ENCODE measurements at regions not wholly inside any gene's neighbourhood (a gene's known extent, or its start where the extent isn't known, plus 50 kb on each side); places are given as distances from the start of the nearest gene placed in this dataset.

DNA sequence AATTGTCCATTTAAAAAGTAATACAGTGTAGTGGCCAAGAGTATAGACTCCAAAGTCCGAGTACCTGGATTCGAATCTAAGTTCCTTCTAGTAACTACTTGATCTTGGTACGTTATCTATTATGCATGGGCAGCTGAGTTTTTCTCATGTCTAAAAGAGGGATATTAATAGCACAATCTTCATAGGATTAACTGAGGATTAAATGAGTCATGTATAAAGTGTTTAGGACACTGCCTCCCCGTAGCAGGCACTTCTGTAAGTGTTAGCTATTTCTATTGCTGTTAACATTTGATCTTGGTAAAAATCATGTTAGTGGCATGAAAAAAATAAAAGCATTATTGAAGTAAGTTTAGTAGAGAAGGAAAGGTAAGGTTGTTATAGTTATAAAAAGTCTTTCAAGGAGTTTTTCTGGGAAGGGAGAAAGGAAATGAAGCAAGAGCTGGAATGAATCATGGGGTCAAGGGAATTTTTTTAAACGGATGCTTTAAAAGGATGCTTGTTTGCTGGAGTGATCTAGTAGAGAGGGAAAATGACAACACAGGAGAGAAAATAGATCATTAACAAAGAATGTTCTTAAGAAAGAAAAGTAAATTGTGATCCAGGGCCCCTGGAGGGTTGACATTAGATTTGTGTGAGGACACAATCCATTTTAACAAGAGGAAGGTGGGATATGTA is 502.2 kb upstream of the USP15 start:
- WGBS, 4 donors = 40 to 58% (median 47%) methylated on average over 5 of the region's 5 CpGs
- H3K4me1 ChIP-seq (replicated peaks in 1 of 2) = peaks cover 0 to 6% of the 10 kb centered on the region in 2 donors
- H3K4me3 ChIP-seq = no peak overlapping the region
- H3K27me3 ChIP-seq = no peaks in the 10 kb centered on the region
- DNase-seq = no peak
- H3K27ac ChIP-seq = no peak overlapping the region
- intact Hi-C loops (cut with DNase I) = no loop called here
- no peaks in the 10 kb centered on the region for H3K9me3 ChIP-seq (replicated peaks in 1 of 3)
- no peaks in the 10 kb centered on the region for H3K36me3 ChIP-seq (replicated peaks in 1 of 2)
- TF ChIP-seq, protein P1, sequence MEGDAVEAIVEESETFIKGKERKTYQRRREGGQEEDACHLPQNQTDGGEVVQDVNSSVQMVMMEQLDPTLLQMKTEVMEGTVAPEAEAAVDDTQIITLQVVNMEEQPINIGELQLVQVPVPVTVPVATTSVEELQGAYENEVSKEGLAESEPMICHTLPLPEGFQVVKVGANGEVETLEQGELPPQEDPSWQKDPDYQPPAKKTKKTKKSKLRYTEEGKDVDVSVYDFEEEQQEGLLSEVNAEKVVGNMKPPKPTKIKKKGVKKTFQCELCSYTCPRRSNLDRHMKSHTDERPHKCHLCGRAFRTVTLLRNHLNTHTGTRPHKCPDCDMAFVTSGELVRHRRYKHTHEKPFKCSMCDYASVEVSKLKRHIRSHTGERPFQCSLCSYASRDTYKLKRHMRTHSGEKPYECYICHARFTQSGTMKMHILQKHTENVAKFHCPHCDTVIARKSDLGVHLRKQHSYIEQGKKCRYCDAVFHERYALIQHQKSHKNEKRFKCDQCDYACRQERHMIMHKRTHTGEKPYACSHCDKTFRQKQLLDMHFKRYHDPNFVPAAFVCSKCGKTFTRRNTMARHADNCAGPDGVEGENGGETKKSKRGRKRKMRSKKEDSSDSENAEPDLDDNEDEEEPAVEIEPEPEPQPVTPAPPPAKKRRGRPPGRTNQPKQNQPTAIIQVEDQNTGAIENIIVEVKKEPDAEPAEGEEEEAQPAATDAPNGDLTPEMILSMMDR (IDR thresholded peaks at IDR 0.05) = no peak
- no peak for TF ChIP-seq POLR2A (IDR thresholded peaks at IDR 0.05)

DNA sequence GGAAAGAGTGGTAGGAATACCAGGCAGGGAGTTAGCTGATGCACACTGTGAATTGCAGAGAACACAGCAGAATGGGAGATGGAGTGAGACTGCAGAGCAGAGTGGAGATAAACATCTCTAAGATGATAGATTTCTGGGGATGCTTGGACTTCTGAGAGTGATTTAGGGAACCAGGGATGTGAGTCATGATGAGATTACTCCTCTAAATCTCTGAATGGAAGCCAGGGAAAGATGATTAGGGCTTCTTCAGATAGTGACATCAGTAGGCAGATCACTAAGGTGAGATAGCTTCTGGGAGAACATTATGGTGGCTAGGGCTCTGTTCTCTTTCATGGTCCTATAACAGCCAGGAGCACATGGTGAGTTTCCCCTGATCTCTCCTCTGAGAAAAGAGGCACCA is 501.5 kb upstream of the USP15 start:
- intact Hi-C loops (cut with DNase I) = no loop called here
- no peaks in the 10 kb centered on the region for H3K9me3 ChIP-seq (replicated peaks in 1 of 3)
- H3K4me3 ChIP-seq = no peak overlapping the region
- TF ChIP-seq, protein P1 (IDR thresholded peaks at IDR 0.05) = no peak
- TF ChIP-seq POLR2A (IDR thresholded peaks at IDR 0.05) = no peak
- no peak overlapping the region for H3K27ac ChIP-seq
- H3K36me3 ChIP-seq (replicated peaks in 1 of 2) = no peaks in the 10 kb centered on the region
- H3K27me3 ChIP-seq = no peaks in the 10 kb centered on the region
- DNase-seq = no peak
- H3K4me1 ChIP-seq (replicated peaks in 1 of 2) = peaks cover 0 to 6% of the 10 kb centered on the region in 2 donors

DNA sequence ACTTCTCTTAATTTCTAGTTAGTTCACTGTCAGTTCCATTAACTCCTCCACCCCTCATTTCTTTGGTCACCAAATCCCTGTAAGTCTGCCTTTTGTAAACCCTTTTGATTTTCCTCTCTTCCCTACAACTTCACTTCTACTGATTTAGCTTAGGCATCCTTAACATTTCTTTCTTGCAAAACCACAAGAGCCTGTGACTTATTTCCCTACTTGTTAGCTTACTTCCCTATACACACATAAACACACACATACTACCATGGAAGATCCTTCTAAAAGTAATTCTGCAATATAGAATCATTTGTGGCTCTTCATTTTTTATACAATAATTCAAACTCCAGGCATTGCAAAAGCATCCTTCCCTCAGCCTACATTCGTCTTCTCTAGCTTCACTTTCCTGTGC is 494.3 kb upstream of the USP15 start:
- no peak for TF ChIP-seq POLR2A (IDR thresholded peaks at IDR 0.05)
- TF ChIP-seq, protein P1 (IDR thresholded peaks at IDR 0.05) = no peak
- 58 to 67% (median 65%) methylated on average over 1 of the region's 1 CpG for WGBS, 4 donors
- H3K27me3 ChIP-seq = no peaks in the 10 kb centered on the region
- H3K4me3 ChIP-seq = no peak overlapping the region
- no peaks in the 10 kb centered on the region for H3K36me3 ChIP-seq (replicated peaks in 1 of 2)
- no peak for DNase-seq
- no peaks in the 10 kb centered on the region for H3K4me1 ChIP-seq (replicated peaks in 1 of 2)
- intact Hi-C loops (cut with DNase I) = no loop called here
- no peak overlapping the region for H3K27ac ChIP-seq
- no peaks in the 10 kb centered on the region for H3K9me3 ChIP-seq (replicated peaks in 1 of 3)

DNA sequence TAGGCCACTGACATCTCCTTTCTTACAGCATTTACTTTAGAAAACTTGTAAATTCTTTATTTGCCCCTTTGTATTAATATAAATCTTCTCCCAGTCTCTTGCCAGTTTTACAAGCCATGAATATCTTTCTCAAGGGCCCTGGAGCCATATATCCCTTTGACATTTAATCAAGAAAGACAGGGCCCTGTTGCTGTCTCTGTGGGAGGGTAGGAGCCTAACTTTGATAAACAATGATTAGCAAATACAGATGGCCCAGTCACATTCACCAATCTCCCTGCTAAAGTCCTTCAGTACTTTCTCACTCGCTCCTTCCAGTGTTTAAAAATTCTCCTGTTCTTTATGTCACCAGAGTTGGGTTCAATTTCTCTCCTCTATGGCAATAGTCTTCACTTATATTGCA is 479.8 kb upstream of the USP15 start:
- H3K4me1 ChIP-seq (replicated peaks in 1 of 2) = no peaks in the 10 kb centered on the region
- no peaks in the 10 kb centered on the region for H3K27me3 ChIP-seq
- TF ChIP-seq, protein P1 (IDR thresholded peaks at IDR 0.05) = no peak
- no peak for TF ChIP-seq POLR2A (IDR thresholded peaks at IDR 0.05)
- H3K4me3 ChIP-seq = no peak overlapping the region
- no peak overlapping the region for H3K27ac ChIP-seq
- intact Hi-C loops (cut with DNase I) = no loop called here
- no peak for DNase-seq
- H3K9me3 ChIP-seq (replicated peaks in 1 of 3) = peaks cover 0 to 3% (median 0%) of the 10 kb centered on the region in 3 donors
- no peaks in the 10 kb centered on the region for H3K36me3 ChIP-seq (replicated peaks in 1 of 2)
- WGBS, 4 donors = 91 to 92% (median 91%) methylated on average over 1 of the region's 1 CpG

Measured in adrenal gland (tissue), 9 donors.